HG03460 (cell line): ENCODE measurements at regions not wholly inside any gene's neighbourhood (a gene's known extent, or its start where the extent isn't known, plus 50 kb on each side); places are given as distances from the start of the nearest gene placed in this dataset.
"Not testable (repeated sequence)": the region's sequence is repeated elsewhere in the genome, so short reads cannot be mapped to it uniquely, and the experiment has no call there.

Experiments
- ATAC-seq: cut with Tn5 transposase; IDR thresholded peaks from one replicate; pipeline ENCODE4 v1.9.1; 2021; ENCODE audit not compliant: unreplicated experiment

DNA sequence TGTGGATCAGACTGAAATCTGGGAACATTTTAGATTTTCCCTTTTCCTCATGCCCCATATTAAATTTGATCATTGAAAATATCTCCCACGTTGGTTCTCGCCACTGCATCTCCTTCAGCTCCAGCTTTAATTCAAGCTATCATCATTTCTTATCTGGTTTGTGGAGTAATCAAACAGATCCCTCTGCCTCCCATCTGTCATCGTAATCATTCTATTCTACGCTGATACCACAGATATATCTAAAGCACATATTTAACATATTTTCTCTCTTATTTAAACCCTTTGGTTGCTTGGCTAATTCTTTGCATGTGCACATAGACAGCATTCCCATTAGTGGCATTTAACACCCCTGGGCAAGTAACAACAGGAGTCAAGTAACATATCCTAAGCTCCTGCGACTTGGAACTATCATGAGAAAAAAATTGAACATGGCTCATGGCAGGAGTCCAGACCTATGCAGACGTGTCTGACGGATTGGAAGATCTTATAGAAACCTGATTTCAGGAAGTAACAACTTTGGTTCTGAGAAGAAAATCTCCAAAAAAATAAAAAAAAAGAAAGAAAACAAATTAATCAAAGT is 158.8 kb upstream of the KYNU start:
- ATAC-seq, result no peak

DNA sequence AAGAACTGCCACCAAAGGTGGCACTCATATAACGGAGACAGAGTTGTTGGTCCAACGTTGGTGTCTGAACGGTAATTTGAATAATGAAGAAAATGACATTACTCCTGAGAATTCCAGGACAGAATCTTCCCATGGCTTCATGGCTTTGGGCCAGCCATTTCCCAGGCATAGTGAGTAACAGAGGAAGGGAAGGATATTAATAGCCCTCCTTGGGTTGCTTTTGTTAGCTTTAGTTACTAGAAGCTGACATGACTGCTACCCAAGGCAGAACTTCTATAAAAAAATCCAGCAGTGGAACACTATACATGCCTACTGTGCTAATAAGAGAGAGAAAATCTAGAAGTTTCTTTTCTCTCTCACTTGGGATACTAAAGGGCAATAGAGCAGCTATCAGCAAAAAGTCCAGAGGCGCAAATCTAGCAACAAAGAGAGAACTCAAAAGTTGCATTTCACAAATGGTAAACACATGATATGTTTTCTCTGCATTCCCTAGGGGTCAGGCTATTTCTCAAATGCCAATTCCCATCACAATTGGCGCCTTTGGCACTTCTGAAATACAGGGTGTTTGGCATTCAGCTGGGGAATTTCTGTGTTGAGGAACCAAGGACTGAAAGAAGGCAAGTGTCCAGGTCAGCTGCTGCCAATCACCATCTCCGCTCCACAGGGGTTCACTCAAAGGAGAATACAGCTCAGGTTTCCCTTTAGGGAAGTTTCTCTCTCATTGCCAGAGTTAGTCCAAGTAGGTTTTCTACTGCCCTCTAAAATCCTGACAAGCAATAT is 160.8 kb upstream of the KYNU start:
- ATAC-seq, result no peak

GRCh38 chr2:142714600-142714999 is 162.9 kb upstream of the KYNU start:
- peak; percentile 57 for ATAC-seq

GRCh38 chr2:142710336-142710735 is 167.1 kb upstream of the KYNU start:
- ATAC-seq, result no peak

DNA sequence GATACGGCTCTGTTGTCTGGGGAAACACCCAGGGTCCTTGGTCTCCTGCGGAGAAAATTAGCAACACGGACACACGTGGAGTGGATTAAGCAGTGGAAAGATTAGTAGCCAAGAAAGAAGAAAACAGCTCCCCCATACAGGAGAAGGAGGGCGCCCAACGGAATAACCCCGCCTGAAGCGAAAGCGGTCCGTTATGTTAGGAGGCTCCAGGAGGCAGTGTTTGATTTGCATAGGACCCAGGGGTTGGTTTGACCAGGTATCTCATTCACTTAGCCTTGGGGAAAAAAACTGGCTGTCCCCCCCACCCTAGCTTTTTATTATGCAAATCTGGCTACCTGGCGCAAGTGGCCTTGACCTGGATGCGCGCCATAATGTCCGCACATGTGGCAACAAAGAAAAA is 170.1 kb upstream of the KYNU start:
- no peak for ATAC-seq

GRCh38 chr2:142702397-142702796 is 175.1 kb upstream of the KYNU start:
- not testable (repeated sequence) for ATAC-seq

- ATAC-seq, result not testable (repeated sequence)
These were observed 181.9 kb upstream of the KYNU start for GRCh38 chr2:142695350-142696257.

GRCh38 chr2:142694282-142694681 is 183.2 kb upstream of the KYNU start:
- no peak for ATAC-seq

DNA sequence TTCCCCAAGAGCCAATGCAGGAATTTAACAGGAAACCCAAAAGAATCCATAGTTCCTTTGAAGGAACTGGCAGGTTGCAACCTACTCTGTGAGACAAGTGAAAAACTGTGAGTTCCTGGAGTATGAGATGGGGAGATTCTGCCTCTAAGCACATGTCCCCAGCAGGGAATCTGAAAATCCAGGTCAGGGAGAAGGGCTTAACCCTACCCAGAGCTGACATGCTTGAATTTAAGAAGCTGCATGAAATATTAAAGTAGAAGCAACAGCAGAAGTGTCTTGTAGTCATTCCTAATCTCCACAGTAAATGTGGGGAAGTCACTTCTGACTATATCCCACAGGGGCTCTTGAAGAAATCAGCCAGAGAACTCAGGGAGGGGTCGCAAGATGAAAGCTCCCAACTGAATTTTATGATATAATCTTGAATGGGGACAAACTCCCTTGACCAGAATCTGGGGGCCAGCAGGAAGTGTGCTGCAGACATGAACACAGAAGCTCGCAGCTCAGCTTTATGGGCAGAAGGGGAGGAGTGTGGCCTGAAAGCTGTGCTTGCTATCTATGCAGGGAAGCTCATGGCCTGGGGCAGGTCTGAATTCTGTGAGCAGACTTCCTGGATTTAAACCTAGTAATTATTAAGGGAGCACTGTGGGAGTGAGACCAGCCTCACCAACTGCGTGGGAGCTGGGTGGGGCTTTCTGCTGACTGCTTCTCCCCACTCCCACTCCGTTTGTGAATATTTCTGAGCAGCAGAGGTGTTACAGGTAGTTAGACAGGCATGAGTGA is 184.1 kb upstream of the KYNU start:
- no peak for ATAC-seq

DNA sequence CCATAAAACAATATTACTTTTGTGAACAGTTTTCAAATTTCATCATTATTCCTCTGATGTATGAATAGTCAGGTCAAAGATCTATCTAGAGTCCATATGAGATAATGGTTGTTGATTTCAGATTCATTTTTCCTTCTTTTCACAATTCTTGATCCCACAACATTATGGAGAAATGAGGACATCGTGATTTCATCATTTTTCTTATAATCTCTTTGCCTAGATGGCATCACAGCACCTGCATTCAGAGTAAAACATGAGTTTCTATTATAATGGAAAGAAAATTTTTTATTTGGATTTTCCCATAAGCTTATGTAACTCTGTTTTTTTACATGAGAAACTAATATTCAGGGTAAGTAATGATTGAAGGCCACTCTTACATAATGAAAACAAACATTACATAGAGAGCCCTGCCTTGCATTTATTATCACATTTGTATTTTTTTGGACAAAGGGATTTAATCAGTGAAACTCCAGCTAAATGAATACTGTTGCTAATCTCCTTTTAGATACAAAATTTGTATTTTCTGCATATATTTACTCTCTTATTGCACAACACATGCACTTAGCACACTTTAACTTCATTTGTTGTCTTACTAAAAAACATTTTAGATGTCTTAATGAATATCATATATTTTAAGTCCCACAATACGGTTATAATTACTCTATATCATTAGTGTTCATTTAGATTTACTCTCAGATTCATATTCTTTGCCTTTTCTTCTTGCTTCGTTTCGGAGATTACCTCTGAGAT is 188.4 kb upstream of the KYNU start:
- ATAC-seq, result no peak

DNA sequence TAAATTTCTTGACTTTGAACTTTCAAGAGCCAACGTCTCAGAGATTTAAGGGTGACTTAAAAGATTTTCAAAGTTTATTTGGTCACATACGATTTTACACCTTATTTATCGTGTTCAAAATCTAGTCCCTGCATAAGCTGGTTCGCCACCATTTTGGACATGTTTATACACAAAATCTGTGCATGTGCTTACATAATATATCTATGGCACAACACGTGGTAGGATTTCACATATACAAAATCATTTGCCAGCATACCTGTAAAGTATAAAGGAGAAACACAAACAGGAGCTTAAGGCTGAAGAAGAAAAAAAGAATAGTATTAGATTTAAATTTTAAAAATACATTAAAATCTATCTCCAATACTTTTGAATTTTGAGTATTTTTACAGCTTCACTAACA is 190.0 kb upstream of the KYNU start:
- no peak for ATAC-seq

- no peak for ATAC-seq
These were observed 190.4 kb upstream of the KYNU start for GRCh38 chr2:142687075-142687474.

DNA sequence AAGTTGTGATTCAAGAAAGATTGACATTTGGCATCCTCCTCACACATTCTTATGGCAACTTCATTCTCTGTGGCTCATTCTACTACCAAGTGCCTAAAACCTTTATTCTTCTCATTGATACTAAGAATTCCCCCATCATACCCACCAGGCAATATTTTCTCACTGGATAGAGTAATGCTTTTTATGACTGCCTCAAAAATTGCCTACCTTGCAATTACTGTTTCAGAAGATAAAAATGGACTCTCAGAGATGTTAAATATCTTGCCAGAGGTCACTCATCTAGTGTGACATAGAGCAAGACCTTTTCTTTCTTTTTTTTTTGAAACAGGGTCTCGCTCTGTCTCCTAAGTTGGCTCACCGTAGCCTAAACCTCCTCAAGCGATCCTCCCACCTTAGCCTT is 192.8 kb upstream of the KYNU start:
- ATAC-seq, result no peak

- no peak for ATAC-seq
These were observed 194.9 kb upstream of the KYNU start for GRCh38 chr2:142682528-142682927.

DNA sequence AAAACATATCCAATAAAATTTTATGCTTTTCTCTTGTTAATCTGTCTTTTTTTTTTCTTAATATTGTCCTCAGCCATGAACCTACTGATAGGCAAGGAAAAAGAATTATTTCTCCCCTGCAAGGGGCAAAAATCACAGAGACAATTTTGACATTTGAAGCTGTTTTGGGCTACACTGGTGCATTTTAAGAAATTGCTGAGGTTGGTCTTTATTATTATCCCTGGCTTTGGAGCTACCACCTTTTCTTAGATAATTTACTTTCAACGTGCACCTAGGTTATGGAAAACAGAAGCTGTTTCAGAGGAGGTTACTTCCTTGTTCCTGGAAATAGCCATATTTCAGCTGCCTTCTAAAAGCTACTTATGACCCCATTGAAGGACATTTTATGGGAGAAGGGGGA is 195.5 kb upstream of the KYNU start:
- ATAC-seq, result no peak

DNA sequence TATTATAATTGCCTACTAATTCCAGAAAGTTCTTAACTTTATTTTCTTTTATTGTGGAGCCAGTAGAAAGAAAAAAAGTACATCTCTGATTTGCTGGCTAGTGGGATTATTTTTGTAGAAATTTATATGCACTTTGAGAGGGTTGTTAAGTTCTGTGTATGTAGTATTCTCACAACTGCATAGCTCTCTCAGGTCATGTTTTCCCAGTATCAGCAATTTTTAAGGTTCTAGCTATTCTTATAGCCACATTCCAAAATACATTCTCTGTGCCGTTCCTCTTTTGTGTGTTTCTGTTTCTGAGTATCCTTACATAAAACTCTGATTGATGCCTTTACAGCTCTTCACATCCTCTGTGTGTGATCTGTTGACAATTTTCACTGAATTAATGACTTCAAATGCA is 199.3 kb upstream of the KYNU start:
- ATAC-seq, result no peak

GRCh38 chr2:142675398-142675797 is 202.1 kb upstream of the KYNU start:
- no peak for ATAC-seq

DNA sequence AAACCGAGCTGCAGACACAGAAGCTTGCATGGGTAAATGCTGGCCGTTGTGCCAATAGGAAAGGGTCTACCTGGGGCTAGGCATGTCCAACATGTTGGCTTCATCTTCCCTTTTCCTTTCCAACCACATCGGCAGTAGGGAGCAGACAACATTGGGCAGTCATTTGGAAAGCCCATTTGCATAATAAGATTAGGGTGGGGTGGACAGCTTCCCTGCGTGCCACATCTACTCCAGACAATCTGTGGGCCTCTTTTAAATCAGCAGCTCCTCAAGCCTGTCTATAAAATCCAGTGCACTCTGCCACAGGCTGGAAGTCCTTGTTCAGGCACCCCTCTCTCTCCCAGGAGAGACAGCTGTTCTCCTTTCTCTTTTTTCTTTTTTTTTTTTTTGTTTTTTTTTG is 203.6 kb upstream of the KYNU start:
- ATAC-seq, result no peak

DNA sequence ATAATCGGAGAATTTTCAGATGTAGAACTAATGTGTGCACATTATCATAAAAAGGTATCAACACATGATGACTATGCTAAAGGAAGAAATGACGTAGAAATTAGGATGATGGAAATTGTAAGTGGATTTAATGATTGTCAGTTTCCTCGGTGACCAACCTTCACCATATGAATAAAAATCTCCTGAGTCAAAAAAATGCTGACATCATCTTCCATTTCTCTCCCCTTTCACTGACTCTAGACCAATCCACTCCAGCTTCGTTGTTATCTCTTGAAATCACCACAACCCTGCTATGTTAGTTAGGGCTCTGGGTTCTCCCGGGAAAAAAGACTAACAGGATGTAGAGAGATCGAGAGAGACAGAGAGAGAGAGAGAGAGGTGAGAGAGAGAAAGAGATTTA is 204.8 kb upstream of the KYNU start:
- no peak for ATAC-seq

DNA sequence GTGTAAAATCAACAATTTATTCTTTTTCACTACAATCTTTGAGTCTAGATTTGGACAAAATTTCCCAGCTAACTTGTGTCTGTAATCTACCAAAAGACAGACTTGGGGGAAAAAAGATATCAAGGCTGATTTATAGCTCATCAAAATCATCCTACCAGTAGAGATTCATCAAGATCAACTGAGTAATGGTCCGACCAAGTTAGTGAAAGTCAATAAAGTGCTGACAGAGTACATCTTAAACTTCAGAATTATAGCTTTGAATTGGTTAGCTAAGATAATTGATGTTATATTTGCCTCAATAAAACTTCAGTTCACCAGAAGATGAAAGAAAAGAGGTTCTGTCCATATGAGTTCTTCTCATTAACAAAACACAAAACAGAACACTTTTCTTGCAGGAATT is 207.1 kb upstream of the KYNU start:
- no peak for ATAC-seq
